Retina (tissue), 1 donor: ENCODE measurements at regions not wholly inside any gene's neighbourhood (a gene's known extent, or its start where the extent isn't known, plus 50 kb on each side); places are given as distances from the start of the nearest gene placed in this dataset.

Experiments used
- DNase-seq: peaks from one replicate; pipeline ENCODE4 v3.0.0-alpha.2; 2016

- no peak for DNase-seq
Observed at GRCh38 chr1:4017636-4018365, 117.7 kb upstream of the C1orf174 start.

GRCh38 chr1:4018466-4019146 lies 118.5 kb upstream of the C1orf174 start:
- DNase-seq: no peak

GRCh38 chr1:4019147-4019521 lies 119.1 kb upstream of the C1orf174 start:
- no peak for DNase-seq

- no peak for DNase-seq
Observed at GRCh38 chr1:4019606-4020331, 119.7 kb upstream of the C1orf174 start.

GRCh38 chr1:4020449-4020848 lies 120.4 kb upstream of the C1orf174 start:
- DNase-seq: no peak

GRCh38 chr1:4021136-4021973 lies 121.3 kb upstream of the C1orf174 start:
- no peak for DNase-seq

- no peak for DNase-seq
Observed at GRCh38 chr1:4021974-4022268, 121.8 kb upstream of the C1orf174 start.

GRCh38 chr1:4022715-4023114 lies 122.6 kb upstream of the C1orf174 start:
- no peak for DNase-seq

- no peak for DNase-seq
Observed at GRCh38 chr1:4023678-4024077, 123.6 kb upstream of the C1orf174 start.

GRCh38 chr1:4024811-4025210 lies 124.7 kb upstream of the C1orf174 start:
- DNase-seq: no peak

GRCh38 chr1:4025752-4026151 lies 125.7 kb upstream of the C1orf174 start:
- no peak for DNase-seq

GRCh38 chr1:4027008-4027407 lies 126.9 kb upstream of the C1orf174 start:
- DNase-seq: no peak

- no peak for DNase-seq
Observed at GRCh38 chr1:4027492-4028138, 127.5 kb upstream of the C1orf174 start.

GRCh38 chr1:4028139-4028501 lies 128.0 kb upstream of the C1orf174 start:
- DNase-seq: no peak

- DNase-seq: no peak
Observed at GRCh38 chr1:4029376-4029775, 129.3 kb upstream of the C1orf174 start.

- no peak for DNase-seq
Observed at GRCh38 chr1:4032571-4032970, 132.5 kb upstream of the C1orf174 start.

- no peak for DNase-seq
Observed at GRCh38 chr1:4033129-4033676, 133.1 kb upstream of the C1orf174 start.

GRCh38 chr1:4033713-4034112 lies 133.6 kb upstream of the C1orf174 start:
- no peak for DNase-seq

GRCh38 chr1:4034318-4034887 lies 134.3 kb upstream of the C1orf174 start:
- no peak for DNase-seq

- no peak for DNase-seq
Observed at GRCh38 chr1:4044967-4045366, 144.9 kb upstream of the C1orf174 start.

- no peak for DNase-seq
Observed at GRCh38 chr1:4045397-4046010, 145.4 kb upstream of the C1orf174 start.
